ENCODE measurements at regions not wholly inside any gene's neighbourhood (a gene's known extent, or its start where the extent isn't known, plus 50 kb on each side); places are given as distances from the start of the nearest gene placed in this dataset.

DNA sequence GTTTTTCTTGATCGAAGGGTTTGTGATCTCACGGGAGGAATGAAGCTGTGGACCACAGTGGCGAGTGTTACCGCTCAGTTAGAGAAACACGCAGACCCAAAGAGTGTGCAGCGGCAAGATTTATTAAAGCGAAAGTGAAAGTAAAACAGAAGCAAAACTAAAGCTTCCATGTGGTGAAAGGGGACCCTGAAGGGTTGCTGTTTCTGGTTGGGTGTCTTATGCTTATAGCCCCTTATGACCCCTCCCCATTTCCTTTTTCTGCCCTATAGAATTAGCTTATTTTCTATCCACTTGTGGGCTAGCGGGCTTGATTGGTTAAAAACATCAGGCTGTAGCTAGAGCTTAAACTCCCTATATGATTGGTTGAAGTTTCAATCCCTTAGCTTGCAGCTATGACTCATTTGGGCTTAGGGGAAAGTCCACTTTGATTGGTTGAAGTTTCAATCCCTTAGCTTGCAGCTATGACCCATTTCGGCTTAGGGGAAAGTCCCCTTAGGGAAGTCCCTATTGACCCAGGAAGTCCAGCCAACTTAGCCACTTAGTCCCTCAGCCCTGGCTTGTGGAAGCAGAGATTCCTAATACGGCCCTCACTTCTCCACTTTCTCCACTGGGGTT lies 171.2 kb upstream of the NWD2 start:
- TF ChIP-seq, protein P1, sequence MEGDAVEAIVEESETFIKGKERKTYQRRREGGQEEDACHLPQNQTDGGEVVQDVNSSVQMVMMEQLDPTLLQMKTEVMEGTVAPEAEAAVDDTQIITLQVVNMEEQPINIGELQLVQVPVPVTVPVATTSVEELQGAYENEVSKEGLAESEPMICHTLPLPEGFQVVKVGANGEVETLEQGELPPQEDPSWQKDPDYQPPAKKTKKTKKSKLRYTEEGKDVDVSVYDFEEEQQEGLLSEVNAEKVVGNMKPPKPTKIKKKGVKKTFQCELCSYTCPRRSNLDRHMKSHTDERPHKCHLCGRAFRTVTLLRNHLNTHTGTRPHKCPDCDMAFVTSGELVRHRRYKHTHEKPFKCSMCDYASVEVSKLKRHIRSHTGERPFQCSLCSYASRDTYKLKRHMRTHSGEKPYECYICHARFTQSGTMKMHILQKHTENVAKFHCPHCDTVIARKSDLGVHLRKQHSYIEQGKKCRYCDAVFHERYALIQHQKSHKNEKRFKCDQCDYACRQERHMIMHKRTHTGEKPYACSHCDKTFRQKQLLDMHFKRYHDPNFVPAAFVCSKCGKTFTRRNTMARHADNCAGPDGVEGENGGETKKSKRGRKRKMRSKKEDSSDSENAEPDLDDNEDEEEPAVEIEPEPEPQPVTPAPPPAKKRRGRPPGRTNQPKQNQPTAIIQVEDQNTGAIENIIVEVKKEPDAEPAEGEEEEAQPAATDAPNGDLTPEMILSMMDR (IDR thresholded peaks at IDR 0.05; ENCODE audit: poor library complexity, severe bottlenecking): no peak
- TF ChIP-seq POLR2AphosphoS5 (IDR thresholded peaks at IDR 0.05): no peak
- TF ChIP-seq TAF1 (IDR thresholded peaks at IDR 0.05; ENCODE audit: low read depth): no peak
- TF ChIP-seq RAD21 (conservative IDR thresholded peaks at IDR 0.05): no peak
- TF ChIP-seq EZH2 (IDR thresholded peaks at IDR 0.05; ENCODE audit: borderline replicate concordance, insufficient read depth, low read length, poor library complexity, severe bottlenecking): no peak

All from neural cell (in vitro differentiated cells).